ENCODE measurements at regions not wholly inside any gene's neighbourhood (a gene's known extent, or its start where the extent isn't known, plus 50 kb on each side); places are given as distances from the start of the nearest gene placed in this dataset.

GRCh38 chr17:55576996-55577586 is 65.8 kb upstream of the SMIM36 start:
- TF ChIP-seq CTCF (IDR thresholded peaks at IDR 0.05) = no peak
- no peak for TF ChIP-seq TAF1 (IDR thresholded peaks at IDR 0.05; ENCODE audit: borderline replicate concordance, low read depth, low read length)
- no peak for TF ChIP-seq POLR2AphosphoS5 (IDR thresholded peaks at IDR 0.05; ENCODE audit: low read depth, low read length)
- no peak for TF ChIP-seq RAD21 (IDR thresholded peaks at IDR 0.05; ENCODE audit: low read length)
- no peak for TF ChIP-seq YY1 (IDR thresholded peaks at IDR 0.05; ENCODE audit: low read depth)
- TF ChIP-seq EP300 (IDR thresholded peaks at IDR 0.05; ENCODE audit: borderline replicate concordance in 1 of 2, low read depth in 1 of 2, low read length in 1 of 2) = no peak
- no peak for TF ChIP-seq TCF12 (IDR thresholded peaks at IDR 0.05)
- TF ChIP-seq MXI1 (IDR thresholded peaks at IDR 0.05; ENCODE audit: low read depth, low read length) = no peak
- no peak for TF ChIP-seq CHD2 (IDR thresholded peaks at IDR 0.05; ENCODE audit: low read length, partially characterized antibody)
- TF ChIP-seq REST (IDR thresholded peaks at IDR 0.05; ENCODE audit: low read depth, low read length) = no peak
- no peak for TF ChIP-seq RFX5 (IDR thresholded peaks at IDR 0.05; ENCODE audit: low read length)
- no peak for TF ChIP-seq FOSL2 (IDR thresholded peaks at IDR 0.05; ENCODE audit: borderline replicate concordance, low read depth)
